Upper lobe of left lung (tissue), 6 donors: ENCODE measurements at regions not wholly inside any gene's neighbourhood (a gene's known extent, or its start where the extent isn't known, plus 50 kb on each side); places are given as distances from the start of the nearest gene placed in this dataset.

ENCODE experiments used
- ATAC-seq, 2 donors: fragments of 200-7000 bp; cut with Tn5 transposase; one replicate each; pipeline ENCODE4 v1.9.1; 2022; ENCODE audit warnings: mild to moderate bottlenecking in 2 of 2, moderate library complexity in 2 of 2; ENCODE audit not compliant: low FRiP score in 2 of 2
- DNase-seq, 2 donors: peaks; one replicate each; pipeline ENCODE4 v3.0.0-alpha.2; 2019 to 2020
- H3K27ac ChIP-seq, 4 donors: fragments of 200-600 bp; sonication (generic); one replicate each; pipeline ENCODE4 v1.5.1; 2016 to 2019
- H3K27me3 ChIP-seq, 4 donors: fragments of 200-600 bp; sonication (generic); one replicate each; pipeline ENCODE4 v1.5.1; 2017 to 2019
- H3K36me3 ChIP-seq, 4 donors: fragments of 200-600 bp; sonication (generic); one replicate each; pipeline ENCODE4 v1.5.1; 2016 to 2019
- H3K4me1 ChIP-seq, 4 donors: fragments of 200-600 bp; sonication (generic); one replicate each; pipeline ENCODE4 v1.5.1; 2018 to 2019
- H3K4me3 ChIP-seq, 4 donors: fragments of 200-600 bp; sonication (generic); one replicate each; pipeline ENCODE4 v1.5.1; 2017 to 2019; ENCODE audit warnings: mild to moderate bottlenecking in 2 of 4, moderate library complexity in 1 of 4
- H3K9me3 ChIP-seq, 4 donors: fragments of 200-600 bp; sonication (generic); one replicate each; pipeline ENCODE4 v1.5.1; 2018 to 2019
- CTCF ChIP-seq, 6 experiments: fragments of 450-650 bp in 4 of 6; fragments of 200-600 bp in 2 of 6; sonication (generic) in 2 of 6; IDR thresholded peaks; one replicate each; pipeline ENCODE4 v1.5.1; 2016 to 2019; ENCODE audit warnings: antibody characterized with exemption in 6 of 6
- EP300 ChIP-seq, 4 donors: sonication (generic); formaldehyde crosslinking; IDR thresholded peaks; one replicate each; pipeline ENCODE4 v1.5.1; 2017; ENCODE audit warnings: antibody characterized with exemption in 4 of 4, control low read depth in 2 of 4
- POLR2A ChIP-seq, 4 donors: fragments of 450-650 bp; IDR thresholded peaks; one replicate each; pipeline ENCODE4 v1.5.1; 2016 to 2017; ENCODE audit warnings: antibody characterized with exemption in 4 of 4, mild to moderate bottlenecking in 2 of 4
- POLR2AphosphoS5 ChIP-seq, 2 donors: sonication (generic); formaldehyde crosslinking; IDR thresholded peaks; one replicate each; pipeline ENCODE4 v1.5.1; 2017; ENCODE audit warnings: antibody characterized with exemption in 2 of 2
- WGBS, 2 donors: methylation state at CpG; one replicate each; pipeline ENCODE4 v1.1.5; 2017 to 2018; 5-methylcytosine and 5-hydroxymethylcytosine counted together
- donor health status: DM: no; HTN: no; CAD: no; lungs with moderate emphysema.
- donor health status: DM: no; HTN: yes; CAD: no; lungs with severe emphysema.

DNA sequence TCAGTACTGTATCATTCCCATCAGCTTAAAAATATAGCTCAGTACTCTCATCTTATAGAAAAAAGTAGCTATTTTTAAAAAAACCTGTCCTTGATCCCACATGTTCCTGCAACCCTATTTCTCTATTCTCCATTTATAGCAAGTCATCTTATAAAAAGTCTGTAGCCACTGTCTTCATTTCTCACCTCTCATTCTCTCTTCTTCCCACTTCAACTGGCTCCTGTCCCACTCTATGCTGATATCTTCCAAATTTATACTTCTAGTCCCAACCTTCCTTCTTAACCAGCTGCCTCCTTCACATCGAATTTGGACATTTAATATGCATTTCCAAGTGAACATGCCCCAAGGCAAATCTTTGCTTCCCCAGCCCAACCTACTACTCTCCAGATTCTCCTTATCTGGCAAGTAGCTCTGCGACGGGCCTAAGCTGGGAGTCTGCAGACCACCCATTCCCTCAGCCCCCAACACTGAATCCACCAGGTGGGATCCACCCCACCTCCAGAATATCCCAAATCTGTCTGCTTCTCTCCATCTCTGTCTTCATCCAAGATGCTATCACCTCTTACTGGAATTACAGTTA is 52.0 kb upstream of the TANC2 start:
- WGBS, 2 donors = 86 to 96% methylated on average over 3 of the region's 3 CpGs

DNA sequence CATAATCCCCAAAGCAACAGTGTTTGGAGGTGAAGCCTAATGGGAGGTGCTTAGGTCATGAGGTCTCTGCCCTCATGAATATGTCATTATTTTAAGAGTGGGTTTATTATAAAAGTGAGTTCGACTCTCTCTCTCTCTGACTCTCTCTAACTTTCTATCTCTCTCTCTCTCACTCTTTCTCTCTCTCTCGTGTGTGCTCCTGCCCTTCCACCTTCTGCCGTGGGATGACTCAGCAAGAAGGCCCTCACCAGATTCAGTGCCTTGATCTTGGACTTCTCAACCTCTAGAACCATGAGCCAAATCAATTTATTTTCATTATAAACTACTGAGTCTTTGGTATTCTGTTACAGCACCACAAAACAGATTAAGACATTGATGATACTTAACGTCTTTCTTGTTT is 53.7 kb upstream of the TANC2 start:
- TF ChIP-seq EP300 (IDR thresholded peaks at IDR 0.05) (no peak), POLR2A (IDR thresholded peaks at IDR 0.05) (no peak), CTCF (IDR thresholded peaks at IDR 0.05) (no peak), POLR2AphosphoS5 (IDR thresholded peaks at IDR 0.05) (no peak)

More for the DNA sequence above, 52.0 kb upstream of the TANC2 start:
- no peak overlapping the region for H3K4me3 ChIP-seq
- no peak for TF ChIP-seq EP300 (IDR thresholded peaks at IDR 0.05)
- no peaks in the 10 kb centered on the region for H3K9me3 ChIP-seq
- no peak for ATAC-seq
- peaks cover 0 to 12% (median 4%) of the 10 kb centered on the region in 4 donors for H3K4me1 ChIP-seq
- no peak for DNase-seq
- no peak overlapping the region for H3K27ac ChIP-seq
- no peaks in the 10 kb centered on the region for H3K27me3 ChIP-seq
- no peaks in the 10 kb centered on the region for H3K36me3 ChIP-seq

GRCh38 chr17:62911114-62911513 is 54.9 kb upstream of the TANC2 start:
- no peaks in the 10 kb centered on the region for H3K36me3 ChIP-seq
- no peaks in the 10 kb centered on the region for H3K9me3 ChIP-seq
- peaks cover 0 to 3% (median 0%) of the 10 kb centered on the region in 4 donors for H3K4me1 ChIP-seq
- WGBS, 2 donors = 61 to 73% methylated on average over 3 of the region's 3 CpGs
- H3K4me3 ChIP-seq = no peak overlapping the region
- TF ChIP-seq POLR2A (IDR thresholded peaks at IDR 0.05) = no peak
- no peak for TF ChIP-seq POLR2AphosphoS5 (IDR thresholded peaks at IDR 0.05)
- no peak for TF ChIP-seq CTCF (IDR thresholded peaks at IDR 0.05)
- TF ChIP-seq EP300 (IDR thresholded peaks at IDR 0.05) = no peak
- DNase-seq (no peak), ATAC-seq (no peak)
- no peak overlapping the region for H3K27ac ChIP-seq
- no peaks in the 10 kb centered on the region for H3K27me3 ChIP-seq

More for the DNA sequence above, 53.7 kb upstream of the TANC2 start:
- no peaks in the 10 kb centered on the region for H3K9me3 ChIP-seq
- no peaks in the 10 kb centered on the region for H3K36me3 ChIP-seq
- H3K4me1 ChIP-seq = peaks cover 0 to 8% (median 4%) of the 10 kb centered on the region in 4 donors
- H3K4me3 ChIP-seq = no peak overlapping the region
- DNase-seq = no peak
- H3K27me3 ChIP-seq = no peaks in the 10 kb centered on the region
- 88 to 91% methylated on average over 4 of the region's 4 CpGs for WGBS, 2 donors
- H3K27ac ChIP-seq = no peak overlapping the region
- no peak for ATAC-seq

GRCh38 chr17:62910277-62910676 is 55.8 kb upstream of the TANC2 start:
- H3K27ac ChIP-seq = no peak overlapping the region
- DNase-seq = no peak
- no peaks in the 10 kb centered on the region for H3K9me3 ChIP-seq
- ATAC-seq = no peak
- 67 to 72% methylated on average over 4 of the region's 4 CpGs for WGBS, 2 donors
- TF ChIP-seq CTCF (IDR thresholded peaks at IDR 0.05) (no peak), EP300 (IDR thresholded peaks at IDR 0.05) (no peak), POLR2A (IDR thresholded peaks at IDR 0.05) (no peak)
- peaks cover 0 to 3% (median 0%) of the 10 kb centered on the region in 4 donors for H3K4me1 ChIP-seq
- no peaks in the 10 kb centered on the region for H3K27me3 ChIP-seq
- H3K36me3 ChIP-seq = no peaks in the 10 kb centered on the region
- H3K4me3 ChIP-seq = no peak overlapping the region

GRCh38 chr17:62907961-62908360 is 58.1 kb upstream of the TANC2 start:
- Histone ChIP-seq H3K4me1 (peaks cover 0 to 3% (median 0%) of the 10 kb centered on the region in 4 donors), H3K9me3 (no peaks in the 10 kb centered on the region), H3K27ac (no peak overlapping the region), H3K4me3 (no peak overlapping the region), H3K36me3 (no peaks in the 10 kb centered on the region), H3K27me3 (no peaks in the 10 kb centered on the region)
- DNase-seq = no peak
- TF ChIP-seq EP300 (IDR thresholded peaks at IDR 0.05) (no peak), POLR2A (IDR thresholded peaks at IDR 0.05) (no peak), CTCF (IDR thresholded peaks at IDR 0.05) (no peak), POLR2AphosphoS5 (IDR thresholded peaks at IDR 0.05) (no peak)
- no peak for ATAC-seq
- 49 to 79% methylated on average over 4 of the region's 4 CpGs for WGBS, 2 donors
